Heart left ventricle (tissue), 13 donors: ENCODE measurements at regions not wholly inside any gene's neighbourhood (a gene's known extent, or its start where the extent isn't known, plus 50 kb on each side); places are given as distances from the start of the nearest gene placed in this dataset.

Experiments
- CTCF ChIP-seq, 12 donors: fragments of 200-600 bp; sonication (generic) in 4 of 12; IDR thresholded peaks; one replicate each; pipeline versions ENCODE4 v1.5.0 to v1.8.0; 2018 to 2022; ENCODE audit warnings: antibody characterized with exemption in 12 of 12, mild to moderate bottlenecking in 5 of 12
- POLR2A ChIP-seq, 2 donors: fragments of 450-650 bp; IDR thresholded peaks; one replicate each; pipeline ENCODE4 v1.6.1; 2017; ENCODE audit warnings: antibody characterized with exemption in 2 of 2, mild to moderate bottlenecking in 2 of 2, moderate library complexity in 2 of 2
- donor health status: ischemic (EF 13 %, LVEDD 7.1; RV severe dilation, severe dysfunction).
- donor health status: DM: no; HTN: yes; CAD: no.
- donor health status: DM: no; HTN: no; CAD: no.
- donor health status: ischemic (EF 25% LVEDD 6.9; RV normal size, moderate dysfunction).
- donor health status: ischemic (EF 25% LVEDD 5.7; RV mildly dilated, moderate dysfunction).
- donor health status: ischemic (EF 35%, LVEDD 5.7; RV mildly dilated, moderate dysfunction).
- donor health status: nonischemic (EF 11% LVEDD 7.7; RV severe dilation, severe dysfunction).
- donor health status: DM: yes; HTN: yes; CAD: no.
- donor health status: PGD.
- donor health status: ischemic (EF 29% LVEDD 5.4; RV normal size, mild dysfunction).
- donor health status: nonischemic (EF 23%, LVEDD 6.1; RV moderate dilation, normal function).

- TF ChIP-seq CTCF (IDR thresholded peaks at IDR 0.05) (no peak), POLR2A (IDR thresholded peaks at IDR 0.05) (no peak)
These were observed 188.4 kb downstream of the AHR start for GRCh38 chr7:17486835-17487234.
